Adrenal gland (tissue), 9 donors: ENCODE measurements at regions not wholly inside any gene's neighbourhood (a gene's known extent, or its start where the extent isn't known, plus 50 kb on each side); places are given as distances from the start of the nearest gene placed in this dataset.
A peak's percentile ranks its signal among the peaks of the same experiment; 100 is the strongest.

ENCODE experiments used
- DNase-seq, 7 donors: peaks; one replicate each; pipeline ENCODE4 v3.0.0-alpha.2; 2019 to 2020
- H3K27ac ChIP-seq, 5 donors: fragments of 200-600 bp; sonication (generic) in 4 of 5; 1 replicate in 3 of 5; 2 replicates in 2 of 5; pipeline versions ENCODE4 v1.5.1 to v1.8.0; 2016 to 2020; ENCODE audit warnings: mild to moderate bottlenecking in 1 of 5
- H3K27me3 ChIP-seq: fragments of 200-600 bp; 2 replicates; pipeline ENCODE4 v1.8.0; 2021
- H3K36me3 ChIP-seq, 2 donors: fragments of 200-600 bp; replicated peaks in 1 of 2; 1 replicate in 1 of 2; 2 replicates in 1 of 2; pipeline versions ENCODE4 v1.5.1 to v1.8.0; 2018 to 2022
- H3K4me1 ChIP-seq, 2 donors: fragments of 200-600 bp; replicated peaks in 1 of 2; 1 replicate in 1 of 2; 2 replicates in 1 of 2; pipeline versions ENCODE4 v1.5.1 to v1.8.0; 2018 to 2021
- H3K4me3 ChIP-seq, 4 donors: fragments of 200-600 bp; sonication (generic) in 3 of 4; one replicate each; pipeline ENCODE4 v1.5.1; 2016 to 2018
- H3K9me3 ChIP-seq, 3 donors: fragments of 200-600 bp; sonication (generic) in 1 of 3; replicated peaks in 1 of 3; 1 replicate in 2 of 3; 2 replicates in 1 of 3; pipeline versions ENCODE4 v1.5.1 to v1.8.0; 2016 to 2021
- POLR2A ChIP-seq, 2 donors: fragments of 450-650 bp; IDR thresholded peaks; one replicate each; pipeline ENCODE4 v1.6.1; 2017; ENCODE audit warnings: antibody characterized with exemption in 2 of 2, mild to moderate bottlenecking in 2 of 2, moderate library complexity in 1 of 2
- WGBS, 4 donors: extraction: QIAGEN DNeasy Blood & Tissue Kit in 2 of 4; methylation state at CpG; one replicate each; pipeline versions ENCODE4 v1.1.5 to v1.1.7; 2013 to 2017; 5-methylcytosine and 5-hydroxymethylcytosine counted together
- intact Hi-C, 2 donors: fragments of 100-400 bp; cut with DNase I; formaldehyde crosslinking; loops; one replicate each; pipeline versions ENCODE4 v1.14.1 to v1.15.0; 2022 to 2023
- TF ChIP-seq, protein P1 (sequence below), 6 experiments: fragments of 450-650 bp in 4 of 6; fragments of 200-600 bp in 2 of 6; sonication (generic) in 1 of 6; IDR thresholded peaks; 1 replicate in 5 of 6; 2 replicates in 1 of 6; pipeline versions ENCODE4 v1.5.1 to v1.8.0; 2016 to 2021; ENCODE audit warnings: antibody characterized with exemption in 6 of 6, mild to moderate bottlenecking in 2 of 6, moderate library complexity in 1 of 6
- donor health status: healthy with polysubstance abuse.
- donor health status: Bipolar disorder and iron deficiency.
- donor health status: DM: yes; HTN: yes; CAD: no.
- donor health status: DM: no; HTN: no; CAD: no.
- donor health status: DM: no; HTN: no; CAD: no.

- DNase-seq, result no peak
- peaks cover 9 to 43% of the 10 kb centered on the region in 2 donors for H3K4me1 ChIP-seq
- peak overlapping the region in 1 of 5 donors; percentile 33 for H3K27ac ChIP-seq
- no peaks in the 10 kb centered on the region for H3K27me3 ChIP-seq
- WGBS, 4 donors, result 91 to 95% (median 93%) methylated on average over 8 of the region's 8 CpGs
- intact Hi-C loops, result no loop called here
- H3K36me3 ChIP-seq, result peaks cover 0 to 46% of the 10 kb centered on the region in 2 donors
- TF ChIP-seq, protein P1, sequence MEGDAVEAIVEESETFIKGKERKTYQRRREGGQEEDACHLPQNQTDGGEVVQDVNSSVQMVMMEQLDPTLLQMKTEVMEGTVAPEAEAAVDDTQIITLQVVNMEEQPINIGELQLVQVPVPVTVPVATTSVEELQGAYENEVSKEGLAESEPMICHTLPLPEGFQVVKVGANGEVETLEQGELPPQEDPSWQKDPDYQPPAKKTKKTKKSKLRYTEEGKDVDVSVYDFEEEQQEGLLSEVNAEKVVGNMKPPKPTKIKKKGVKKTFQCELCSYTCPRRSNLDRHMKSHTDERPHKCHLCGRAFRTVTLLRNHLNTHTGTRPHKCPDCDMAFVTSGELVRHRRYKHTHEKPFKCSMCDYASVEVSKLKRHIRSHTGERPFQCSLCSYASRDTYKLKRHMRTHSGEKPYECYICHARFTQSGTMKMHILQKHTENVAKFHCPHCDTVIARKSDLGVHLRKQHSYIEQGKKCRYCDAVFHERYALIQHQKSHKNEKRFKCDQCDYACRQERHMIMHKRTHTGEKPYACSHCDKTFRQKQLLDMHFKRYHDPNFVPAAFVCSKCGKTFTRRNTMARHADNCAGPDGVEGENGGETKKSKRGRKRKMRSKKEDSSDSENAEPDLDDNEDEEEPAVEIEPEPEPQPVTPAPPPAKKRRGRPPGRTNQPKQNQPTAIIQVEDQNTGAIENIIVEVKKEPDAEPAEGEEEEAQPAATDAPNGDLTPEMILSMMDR (IDR thresholded peaks at IDR 0.05), result no peak
- TF ChIP-seq POLR2A (IDR thresholded peaks at IDR 0.05), result no peak
- H3K4me3 ChIP-seq, result no peak overlapping the region
- no peaks in the 10 kb centered on the region for H3K9me3 ChIP-seq
Observed at GRCh38 chr20:36824142-36824940, 50.8 kb upstream of the DSN1 start.

- Histone ChIP-seq H3K27ac (peak overlapping the region in 1 of 5 donors; percentile 1), H3K4me1 (peaks cover 15 to 45% of the 10 kb centered on the region in 2 donors), H3K4me3 (no peak overlapping the region), H3K27me3 (no peaks in the 10 kb centered on the region), H3K36me3 (peaks cover 0 to 50% of the 10 kb centered on the region in 2 donors), H3K9me3 (no peaks in the 10 kb centered on the region)
- TF ChIP-seq, protein P1 (IDR thresholded peaks at IDR 0.05), result no peak
- no peak for TF ChIP-seq POLR2A (IDR thresholded peaks at IDR 0.05)
- intact Hi-C loops, result no loop called here
- peak in 2 of 7 donors; percentile 51 to 89 for DNase-seq
- WGBS, 4 donors, result 44 to 54% (median 52%) methylated on average over 17 of the region's 17 CpGs
Observed at GRCh38 chr20:36825385-36826104, 50.4 kb upstream of the TLDC2 start.
